Neural progenitor cell (in vitro differentiated cells): ENCODE measurements at regions not wholly inside any gene's neighbourhood (a gene's known extent, or its start where the extent isn't known, plus 50 kb on each side); places are given as distances from the start of the nearest gene placed in this dataset.

Experiments
- DNase-seq: peaks from one replicate; pipeline ENCODE4 v3.0.0-alpha.2; 2016; ENCODE audit warnings: low spot score
- H2AFZ ChIP-seq: fragments of 200-600 bp; sonication (generic); replicated peaks from 2 replicates; pipeline ENCODE4 v1.6.1; 2016; ENCODE audit warnings: antibody characterized with exemption
- H3F3A ChIP-seq: fragments of 200-600 bp; sonication (generic); 2 replicates; pipeline ENCODE4 v1.6.1; 2016; ENCODE audit warnings: antibody characterized with exemption, low read depth
- H3K27ac ChIP-seq: fragments of 200-600 bp; sonication (generic); 2 replicates; pipeline ENCODE4 v1.5.1; 2016; ENCODE audit warnings: mild to moderate bottlenecking
- H3K27me3 ChIP-seq: fragments of 200-600 bp; sonication (generic); 2 replicates; pipeline ENCODE4 v1.6.1; 2016; ENCODE audit warnings: mild to moderate bottlenecking, moderate library complexity
- H3K36me3 ChIP-seq: fragments of 200-600 bp; sonication (generic); 2 replicates; pipeline ENCODE4 v1.5.1; 2016
- H3K4me1 ChIP-seq: fragments of 200-600 bp; sonication (generic); 2 replicates; pipeline ENCODE4 v1.6.1; 2016; ENCODE audit warnings: mixed run types
- H3K4me2 ChIP-seq: fragments of 200-600 bp; sonication (generic); 2 replicates; pipeline ENCODE4 v1.6.1; 2016
- H3K4me3 ChIP-seq: fragments of 200-600 bp; sonication (generic); 2 replicates; pipeline ENCODE4 v1.5.1; 2016
- H3K79me2 ChIP-seq: fragments of 200-600 bp; sonication (generic); 2 replicates; pipeline ENCODE4 v1.6.1; 2016; ENCODE audit warnings: low read depth
- H3K9ac ChIP-seq: fragments of 200-600 bp; sonication (generic); 2 replicates; pipeline ENCODE4 v1.6.1; 2016
- H3K9me3 ChIP-seq: fragments of 200-600 bp; sonication (generic); 2 replicates; pipeline ENCODE4 v1.5.1; 2016; ENCODE audit warnings: low read depth
- H4K20me1 ChIP-seq: fragments of 200-600 bp; sonication (generic); 2 replicates; pipeline ENCODE4 v1.6.1; 2016; ENCODE audit warnings: low read depth
- H3K27ac Mint-ChIP-seq: 3 replicates; pipeline ENCODE4 v1.8.0; 2021; ENCODE audit warnings: mixed read lengths
- H3K27me3 Mint-ChIP-seq: 2 replicates; pipeline ENCODE4 v1.8.0; 2022; ENCODE audit warnings: low read depth, mild to moderate bottlenecking, inconsistent platforms, moderate library complexity, mixed read lengths; ENCODE audit not compliant: insufficient read depth
- H3K36me3 Mint-ChIP-seq: 3 replicates; pipeline ENCODE4 v1.8.0; 2021; ENCODE audit warnings: mixed read lengths
- H3K4me1 Mint-ChIP-seq: 3 replicates; pipeline ENCODE4 v1.8.0; 2021; ENCODE audit warnings: mixed read lengths
- H3K4me3 Mint-ChIP-seq: 3 replicates; pipeline ENCODE4 v1.8.0; 2021; ENCODE audit warnings: mild to moderate bottlenecking, moderate library complexity, mixed read lengths
- H3K9me3 Mint-ChIP-seq: 3 replicates; pipeline ENCODE4 v1.8.0; 2020; ENCODE audit warnings: mixed read lengths
- CTCF ChIP-seq: fragments of 200-600 bp; sonication (generic); IDR thresholded peaks from 2 replicates; pipeline ENCODE4 v1.5.1; 2017; ENCODE audit warnings: antibody characterized with exemption, mild to moderate bottlenecking
- EZH2 ChIP-seq: fragments of 200-600 bp; sonication (generic); IDR thresholded peaks from 2 replicates; pipeline ENCODE4 v1.6.1; 2017; ENCODE audit warnings: antibody characterized with exemption, mild to moderate bottlenecking, moderate library complexity
- EZH2phosphoT487 ChIP-seq: fragments of 200-600 bp; sonication (generic); IDR thresholded peaks from 2 replicates; pipeline ENCODE4 v1.6.1; 2017; ENCODE audit warnings: antibody characterized with exemption

DNA sequence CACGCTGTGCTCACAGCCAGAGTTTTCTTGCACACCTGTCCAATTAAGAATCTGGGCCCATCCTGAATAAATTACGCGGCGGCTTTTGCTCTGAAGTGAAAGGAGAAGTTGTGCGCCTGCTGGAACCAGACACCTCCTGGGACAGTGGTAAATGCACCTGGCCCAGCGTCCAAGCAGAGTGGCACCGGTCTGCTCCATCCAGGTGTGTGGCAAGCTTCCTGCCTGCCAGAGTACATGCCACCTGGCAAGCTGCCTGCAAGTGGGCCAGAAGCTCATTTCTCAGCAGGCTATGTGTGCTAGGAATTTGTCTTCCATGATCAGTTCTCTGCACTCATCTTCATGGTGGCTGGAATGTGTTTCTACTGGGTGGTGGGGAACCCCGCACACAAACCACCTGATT, 660.6 kb downstream of the ETS1 start:
- Histone ChIP-seq H3K4me1 (no peaks in the 10 kb centered on the region), H3K36me3 (no peaks in the 10 kb centered on the region), H3K9ac (no peak overlapping the region), H3K9me3 (no peaks in the 10 kb centered on the region), H3K27ac (no peak overlapping the region), H4K20me1 (no peaks in the 10 kb centered on the region), H2AFZ (no peak overlapping the region), H3K27me3 (no peaks in the 10 kb centered on the region), H3K79me2 (no peaks in the 10 kb centered on the region), H3K4me2 (no peak overlapping the region), H3F3A (no peaks in the 10 kb centered on the region), H3K4me3 (no peak overlapping the region)
- no peak overlapping the region for H3K4me3 Mint-ChIP-seq
- H3K9me3 Mint-ChIP-seq, result peaks cover 19% of the 10 kb centered on the region
- no peak for TF ChIP-seq EZH2
- TF ChIP-seq CTCF, result no peak
- no peak for TF ChIP-seq EZH2phosphoT487
- no peaks in the 10 kb centered on the region for H3K27me3 Mint-ChIP-seq
- H3K4me1 Mint-ChIP-seq, result peaks cover 2% of the 10 kb centered on the region
- no peak for DNase-seq
- peaks cover 2% of the 10 kb centered on the region for H3K36me3 Mint-ChIP-seq
- no peak overlapping the region for H3K27ac Mint-ChIP-seq

GRCh38 chr11:127925475-127925874, 661.9 kb downstream of the ETS1 start:
- no peak for TF ChIP-seq CTCF
- TF ChIP-seq EZH2phosphoT487, result no peak
- no peak for TF ChIP-seq EZH2
- Mint-ChIP-seq H3K36me3 (peaks cover 2% of the 10 kb centered on the region), H3K4me3 (no peak overlapping the region), H3K4me1 (no peaks in the 10 kb centered on the region), H3K27me3 (no peaks in the 10 kb centered on the region), H3K9me3 (peaks cover 15% of the 10 kb centered on the region), H3K27ac (no peak overlapping the region)
- H3K36me3 ChIP-seq, result no peaks in the 10 kb centered on the region
- no peaks in the 10 kb centered on the region for H4K20me1 ChIP-seq
- DNase-seq, result no peak
- H3K9ac ChIP-seq, result no peak overlapping the region
- H3K4me1 ChIP-seq, result no peaks in the 10 kb centered on the region
- H3K9me3 ChIP-seq, result no peaks in the 10 kb centered on the region
- no peaks in the 10 kb centered on the region for H3K27me3 ChIP-seq
- no peak overlapping the region for H3K27ac ChIP-seq
- no peak overlapping the region for H3K4me3 ChIP-seq
- H3K4me2 ChIP-seq, result no peak overlapping the region
- no peaks in the 10 kb centered on the region for H3K79me2 ChIP-seq
- H3F3A ChIP-seq, result no peaks in the 10 kb centered on the region
- no peak overlapping the region for H2AFZ ChIP-seq

- peaks cover 3% of the 10 kb centered on the region for H3K36me3 Mint-ChIP-seq
- Histone ChIP-seq H3K27ac (no peak overlapping the region), H3K4me1 (no peaks in the 10 kb centered on the region), H3K27me3 (no peaks in the 10 kb centered on the region), H2AFZ (no peak overlapping the region), H3K9ac (no peak overlapping the region), H4K20me1 (no peaks in the 10 kb centered on the region), H3F3A (no peaks in the 10 kb centered on the region), H3K4me2 (no peak overlapping the region), H3K79me2 (no peaks in the 10 kb centered on the region), H3K36me3 (peaks cover 3% of the 10 kb centered on the region), H3K4me3 (no peak overlapping the region), H3K9me3 (no peaks in the 10 kb centered on the region)
- TF ChIP-seq EZH2phosphoT487, result no peak
- no peak for TF ChIP-seq CTCF
- no peak for TF ChIP-seq EZH2
- no peaks in the 10 kb centered on the region for H3K27me3 Mint-ChIP-seq
- no peak overlapping the region for H3K27ac Mint-ChIP-seq
- no peak for DNase-seq
- H3K9me3 Mint-ChIP-seq, result peaks cover 35% of the 10 kb centered on the region
- no peaks in the 10 kb centered on the region for H3K4me1 Mint-ChIP-seq
- no peak overlapping the region for H3K4me3 Mint-ChIP-seq
Measured at GRCh38 chr11:127919206-127920000, 668.0 kb downstream of the ETS1 start.
